Progenitor cell of endocrine pancreas (in vitro differentiated cells): ENCODE measurements at regions not wholly inside any gene's neighbourhood (a gene's known extent, or its start where the extent isn't known, plus 50 kb on each side); places are given as distances from the start of the nearest gene placed in this dataset.

Experiments used
- DNase-seq: peaks from one replicate; pipeline ENCODE4 v3.0.0; 2021; ENCODE audit warnings: low spot score; ENCODE audit not compliant: unreplicated experiment
- H3K27ac Mint-ChIP-seq: 2 replicates; pipeline ENCODE4 v1.8.0; 2021; ENCODE audit warnings: mild to moderate bottlenecking, moderate library complexity, mixed read lengths
- H3K27me3 Mint-ChIP-seq: 2 replicates; pipeline ENCODE4 v1.8.0; 2021; ENCODE audit warnings: mixed read lengths
- H3K36me3 Mint-ChIP-seq: 2 replicates; pipeline ENCODE4 v1.8.0; 2022; ENCODE audit warnings: mixed read lengths; ENCODE audit not compliant: insufficient read depth
- H3K4me1 Mint-ChIP-seq: 2 replicates; pipeline ENCODE4 v1.8.0; 2021; ENCODE audit warnings: low read depth, mixed read lengths
- H3K4me3 Mint-ChIP-seq: 2 replicates; pipeline ENCODE4 v1.8.0; 2021; ENCODE audit warnings: low read depth, mild to moderate bottlenecking, moderate library complexity, mixed read lengths
- H3K9me3 Mint-ChIP-seq: 2 replicates; pipeline ENCODE4 v1.8.0; 2021; ENCODE audit warnings: low read depth, mixed read lengths
- TF ChIP-seq, protein P1 (sequence below): fragments of 200-600 bp; sonication (generic); IDR thresholded peaks from one replicate; pipeline ENCODE4 v1.5.0; 2021; ENCODE audit warnings: antibody characterized with exemption, mild to moderate bottlenecking; ENCODE audit not compliant: unreplicated experiment

- peaks cover 12% of the 10 kb centered on the region for H3K9me3 Mint-ChIP-seq
- no peak overlapping the region for H3K27ac Mint-ChIP-seq
- H3K27me3 Mint-ChIP-seq: no peaks in the 10 kb centered on the region
These were observed 209.8 kb downstream of the ACTR3B start for GRCh38 chr7:152969335-152969734.

DNA sequence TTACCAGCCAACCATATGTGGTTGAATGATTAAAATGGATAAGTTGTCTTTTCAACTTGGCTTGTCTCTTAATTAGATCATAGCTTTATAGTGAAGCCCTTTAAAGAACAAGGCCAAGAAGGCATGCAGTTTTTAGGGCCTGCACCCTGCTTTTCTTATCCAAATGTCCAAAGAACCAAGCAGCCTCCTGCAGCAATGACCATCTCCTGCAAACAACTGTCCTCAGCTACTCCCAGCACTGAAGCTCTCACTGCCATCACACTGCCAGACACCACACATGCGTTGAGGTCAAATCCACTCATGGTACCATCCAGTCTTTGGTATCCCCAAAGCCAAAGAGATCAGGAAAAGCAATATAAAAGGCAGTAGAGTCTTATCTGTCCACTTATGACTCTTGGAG lies 210.3 kb downstream of the ACTR3B start:
- DNase-seq: no peak
- Mint-ChIP-seq H3K27me3 (no peaks in the 10 kb centered on the region), H3K4me3 (no peak overlapping the region), H3K36me3 (no peaks in the 10 kb centered on the region), H3K9me3 (peaks cover 12% of the 10 kb centered on the region), H3K27ac (no peak overlapping the region), H3K4me1 (no peaks in the 10 kb centered on the region)
- TF ChIP-seq, protein P1, sequence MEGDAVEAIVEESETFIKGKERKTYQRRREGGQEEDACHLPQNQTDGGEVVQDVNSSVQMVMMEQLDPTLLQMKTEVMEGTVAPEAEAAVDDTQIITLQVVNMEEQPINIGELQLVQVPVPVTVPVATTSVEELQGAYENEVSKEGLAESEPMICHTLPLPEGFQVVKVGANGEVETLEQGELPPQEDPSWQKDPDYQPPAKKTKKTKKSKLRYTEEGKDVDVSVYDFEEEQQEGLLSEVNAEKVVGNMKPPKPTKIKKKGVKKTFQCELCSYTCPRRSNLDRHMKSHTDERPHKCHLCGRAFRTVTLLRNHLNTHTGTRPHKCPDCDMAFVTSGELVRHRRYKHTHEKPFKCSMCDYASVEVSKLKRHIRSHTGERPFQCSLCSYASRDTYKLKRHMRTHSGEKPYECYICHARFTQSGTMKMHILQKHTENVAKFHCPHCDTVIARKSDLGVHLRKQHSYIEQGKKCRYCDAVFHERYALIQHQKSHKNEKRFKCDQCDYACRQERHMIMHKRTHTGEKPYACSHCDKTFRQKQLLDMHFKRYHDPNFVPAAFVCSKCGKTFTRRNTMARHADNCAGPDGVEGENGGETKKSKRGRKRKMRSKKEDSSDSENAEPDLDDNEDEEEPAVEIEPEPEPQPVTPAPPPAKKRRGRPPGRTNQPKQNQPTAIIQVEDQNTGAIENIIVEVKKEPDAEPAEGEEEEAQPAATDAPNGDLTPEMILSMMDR: no peak

More at GRCh38 chr7:152969335-152969734, 209.8 kb downstream of the ACTR3B start:
- H3K4me3 Mint-ChIP-seq: no peak overlapping the region
- no peaks in the 10 kb centered on the region for H3K36me3 Mint-ChIP-seq
- no peak for DNase-seq
- no peaks in the 10 kb centered on the region for H3K4me1 Mint-ChIP-seq
- TF ChIP-seq, protein P1: no peak

DNA sequence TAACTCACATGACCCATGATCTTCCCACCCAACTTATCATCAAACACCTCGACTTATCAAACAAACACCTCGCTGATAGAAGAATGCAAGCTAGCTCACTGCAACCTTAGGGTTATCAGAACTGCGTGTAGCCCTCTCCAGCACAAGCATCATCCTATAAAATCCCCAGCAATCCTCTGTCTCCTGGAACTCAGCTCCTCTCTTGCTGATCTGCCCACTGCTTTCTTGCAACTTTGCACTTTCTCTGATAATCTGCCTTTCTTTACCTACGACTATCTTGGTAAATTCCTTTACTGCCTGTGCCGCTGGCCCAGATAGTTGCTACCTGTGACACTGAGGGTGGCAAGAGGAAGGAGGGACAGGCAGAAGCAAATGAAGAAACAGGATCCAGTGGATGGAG lies 210.9 kb downstream of the ACTR3B start:
- Mint-ChIP-seq H3K27ac (no peak overlapping the region), H3K9me3 (peaks cover 12% of the 10 kb centered on the region), H3K36me3 (no peaks in the 10 kb centered on the region), H3K4me1 (no peaks in the 10 kb centered on the region), H3K4me3 (no peak overlapping the region), H3K27me3 (no peaks in the 10 kb centered on the region)
- TF ChIP-seq, protein P1: no peak
- DNase-seq: no peak

- Mint-ChIP-seq H3K4me1 (no peaks in the 10 kb centered on the region), H3K4me3 (no peak overlapping the region), H3K27me3 (no peaks in the 10 kb centered on the region), H3K36me3 (no peaks in the 10 kb centered on the region), H3K27ac (no peak overlapping the region), H3K9me3 (peaks cover 12% of the 10 kb centered on the region)
- TF ChIP-seq, protein P1: no peak
- DNase-seq: no peak
These were observed 215.0 kb downstream of the ACTR3B start for GRCh38 chr7:152974577-152974976.

DNA sequence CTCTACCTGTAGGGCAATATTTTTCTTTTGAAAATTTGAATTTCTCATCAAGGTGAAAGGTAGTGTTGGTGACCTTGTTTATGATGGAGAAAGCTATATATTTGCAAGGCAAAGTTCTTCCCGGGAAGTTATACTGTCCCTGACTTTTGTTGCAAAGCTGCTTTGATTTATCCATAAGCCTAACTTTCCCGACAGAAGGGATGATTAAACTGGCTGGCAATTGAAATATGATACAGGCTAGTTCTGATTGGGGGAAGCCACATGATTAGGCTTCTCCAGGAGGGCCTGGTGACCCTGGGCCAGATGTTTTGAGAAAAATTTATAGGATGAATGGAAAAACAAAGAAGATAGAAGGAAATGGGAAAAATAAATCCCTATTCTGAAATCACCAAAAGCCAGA lies 215.5 kb downstream of the ACTR3B start:
- TF ChIP-seq, protein P1: no peak
- H3K36me3 Mint-ChIP-seq: no peaks in the 10 kb centered on the region
- peaks cover 12% of the 10 kb centered on the region for H3K9me3 Mint-ChIP-seq
- H3K27me3 Mint-ChIP-seq: no peaks in the 10 kb centered on the region
- no peak overlapping the region for H3K27ac Mint-ChIP-seq
- H3K4me3 Mint-ChIP-seq: no peak overlapping the region
- DNase-seq: no peak
- no peaks in the 10 kb centered on the region for H3K4me1 Mint-ChIP-seq
